ENCODE measurements at regions not wholly inside any gene's neighbourhood (a gene's known extent, or its start where the extent isn't known, plus 50 kb on each side); places are given as distances from the start of the nearest gene placed in this dataset.

GRCh38 chr5:67475489-67475888, 278.9 kb upstream of the CD180 start:
- CTCF ChIA-PET: no interaction called here
- ATAC-seq (ENCODE audit: poor library complexity): no peak

GRCh38 chr5:67474597-67475238, 278.1 kb upstream of the CD180 start:
- no peaks in the 10 kb centered on the region for H3K9me3 ChIP-seq (ENCODE audit: control insufficient read depth in 1 of 2, insufficient read depth in 1 of 2, low read length in 2 of 2)
- CTCF ChIA-PET: interaction anchor here (0.6 kb wide), 1 partner anchor 8 kb away, joined by 4 read pairs; no protein-coding TSS in a partner anchor
- POLR2A ChIA-PET: no interaction called here
- intact Hi-C loops (cut with DNase I, micrococcal nuclease): loop anchor here in 1 of 2 experiments (10.0 kb wide), 1 partner anchor 90 kb away; no protein-coding TSS in a partner anchor
- H3K27ac ChIP-seq (ENCODE audit: low read depth in 1 of 2, low read length in 2 of 2): no peak overlapping the region
- Mint-ChIP-seq H3K4me1 (ENCODE audit: low read depth) (peaks cover 8% of the 10 kb centered on the region), H3K27me3 (no peaks in the 10 kb centered on the region), H3K36me3 (ENCODE audit: low read depth) (no peaks in the 10 kb centered on the region), H3K27ac (no peak overlapping the region), H3K9me3 (no peaks in the 10 kb centered on the region), H3K4me3 (no peak overlapping the region)
- no peak for DNase-seq
- no peaks in the 10 kb centered on the region for H3K4me1 ChIP-seq (ENCODE audit: insufficient read depth, low read length)
- H3K36me3 ChIP-seq (ENCODE audit: insufficient read depth, low read length): no peaks in the 10 kb centered on the region
- no peak overlapping the region for H3K4me3 ChIP-seq (ENCODE audit: low read length)
- no peak for TF ChIP-seq CTCF (IDR thresholded peaks at IDR 0.05)
- H3K27me3 ChIP-seq (ENCODE audit: control insufficient read depth in 1 of 2, insufficient read depth in 2 of 2, low read length in 2 of 2): no peaks in the 10 kb centered on the region
- ATAC-seq (ENCODE audit: poor library complexity): no peak

More at GRCh38 chr5:67475489-67475888, 278.9 kb upstream of the CD180 start:
- Mint-ChIP-seq H3K36me3 (ENCODE audit: low read depth) (no peaks in the 10 kb centered on the region), H3K27me3 (no peaks in the 10 kb centered on the region), H3K4me1 (ENCODE audit: low read depth) (peaks cover 8% of the 10 kb centered on the region), H3K4me3 (no peak overlapping the region), H3K27ac (no peak overlapping the region), H3K9me3 (no peaks in the 10 kb centered on the region)
- Histone ChIP-seq H3K27ac (ENCODE audit: low read depth in 1 of 2, low read length in 2 of 2) (no peak overlapping the region), H3K36me3 (ENCODE audit: insufficient read depth, low read length) (no peaks in the 10 kb centered on the region), H3K4me3 (ENCODE audit: low read length) (no peak overlapping the region), H3K9me3 (ENCODE audit: control insufficient read depth in 1 of 2, insufficient read depth in 1 of 2, low read length in 2 of 2) (no peaks in the 10 kb centered on the region), H3K27me3 (ENCODE audit: control insufficient read depth in 1 of 2, insufficient read depth in 2 of 2, low read length in 2 of 2) (no peaks in the 10 kb centered on the region), H3K4me1 (ENCODE audit: insufficient read depth, low read length) (no peaks in the 10 kb centered on the region)
- POLR2A ChIA-PET: no interaction called here
- DNase-seq: no peak
- intact Hi-C loops (cut with DNase I, micrococcal nuclease): loop anchor here in 1 of 2 experiments (10.0 kb wide), 1 partner anchor 89 kb away; no protein-coding TSS in a partner anchor
- TF ChIP-seq CTCF (IDR thresholded peaks at IDR 0.05): no peak

- no peaks in the 10 kb centered on the region for H3K36me3 ChIP-seq (ENCODE audit: insufficient read depth, low read length)
- no peaks in the 10 kb centered on the region for H3K36me3 Mint-ChIP-seq (ENCODE audit: low read depth)
- DNase-seq (no peak), ATAC-seq (ENCODE audit: poor library complexity) (no peak)
- H3K27ac Mint-ChIP-seq: no peak overlapping the region
- TF ChIP-seq CTCF (IDR thresholded peaks at IDR 0.05): no peak
- no peaks in the 10 kb centered on the region for H3K27me3 Mint-ChIP-seq
- no peak overlapping the region for H3K4me3 ChIP-seq (ENCODE audit: low read length)
- no peaks in the 10 kb centered on the region for H3K9me3 ChIP-seq (ENCODE audit: control insufficient read depth in 1 of 2, insufficient read depth in 1 of 2, low read length in 2 of 2)
- no peaks in the 10 kb centered on the region for H3K4me1 Mint-ChIP-seq (ENCODE audit: low read depth)
- intact Hi-C loops (cut with DNase I, micrococcal nuclease): no loop called here
- H3K27me3 ChIP-seq (ENCODE audit: control insufficient read depth in 1 of 2, insufficient read depth in 2 of 2, low read length in 2 of 2): no peaks in the 10 kb centered on the region
- H3K4me3 Mint-ChIP-seq: no peak overlapping the region
- no peaks in the 10 kb centered on the region for H3K4me1 ChIP-seq (ENCODE audit: insufficient read depth, low read length)
- CTCF ChIA-PET: no interaction called here
- POLR2A ChIA-PET: no interaction called here
- H3K27ac ChIP-seq (ENCODE audit: low read depth in 1 of 2, low read length in 2 of 2): no peak overlapping the region
- H3K9me3 Mint-ChIP-seq: no peaks in the 10 kb centered on the region
Measured at GRCh38 chr5:67467110-67467509, 270.5 kb upstream of the CD180 start.

All from CD4-positive, alpha-beta T cell (primary cell).